HG02798 (cell line): ENCODE measurements at regions not wholly inside any gene's neighbourhood (a gene's known extent, or its start where the extent isn't known, plus 50 kb on each side); places are given as distances from the start of the nearest gene placed in this dataset.

Experiments
- ATAC-seq: cut with Tn5 transposase; IDR thresholded peaks from one replicate; pipeline ENCODE4 v1.9.1; 2021; ENCODE audit warnings: mild to moderate bottlenecking; ENCODE audit not compliant: unreplicated experiment, poor library complexity

GRCh38 chr9:12554636-12555035 lies 138.5 kb upstream of the TYRP1 start:
- ATAC-seq = no peak

GRCh38 chr9:12566404-12567090 lies 126.6 kb upstream of the TYRP1 start:
- ATAC-seq = no peak

- no peak for ATAC-seq
Observed at GRCh38 chr9:12584656-12585522, 108.3 kb upstream of the TYRP1 start.

GRCh38 chr9:12595400-12595799 lies 97.8 kb upstream of the TYRP1 start:
- ATAC-seq = no peak

GRCh38 chr9:12604164-12604821 lies 88.9 kb upstream of the TYRP1 start:
- no peak for ATAC-seq

GRCh38 chr9:12612211-12612770 lies 80.9 kb upstream of the TYRP1 start:
- ATAC-seq = no peak

GRCh38 chr9:12613071-12613470 lies 80.1 kb upstream of the TYRP1 start:
- no peak for ATAC-seq

- no peak for ATAC-seq
Observed at GRCh38 chr9:12614488-12614887, 78.7 kb upstream of the TYRP1 start.

GRCh38 chr9:12618956-12619355 lies 74.2 kb upstream of the TYRP1 start:
- ATAC-seq = no peak

- ATAC-seq = no peak
Observed at GRCh38 chr9:12625844-12626243, 67.3 kb upstream of the TYRP1 start.

GRCh38 chr9:12627096-12627495 lies 66.1 kb upstream of the TYRP1 start:
- no peak for ATAC-seq

GRCh38 chr9:12628546-12628945 lies 64.6 kb upstream of the TYRP1 start:
- no peak for ATAC-seq

- no peak for ATAC-seq
Observed at GRCh38 chr9:12629067-12629466, 64.1 kb upstream of the TYRP1 start.

- ATAC-seq = no peak
Observed at GRCh38 chr9:12631866-12632265, 61.3 kb upstream of the TYRP1 start.

GRCh38 chr9:12633016-12633765 lies 60.0 kb upstream of the TYRP1 start:
- ATAC-seq = no peak

- no peak for ATAC-seq
Observed at GRCh38 chr9:12640016-12640587, 53.1 kb upstream of the TYRP1 start.

GRCh38 chr9:12640866-12641636 lies 52.1 kb upstream of the TYRP1 start:
- ATAC-seq = no peak
